RWPE1 (cell line): ENCODE measurements at regions not wholly inside any gene's neighbourhood (a gene's known extent, or its start where the extent isn't known, plus 50 kb on each side); places are given as distances from the start of the nearest gene placed in this dataset.

Source experiments
- CTCF ChIA-PET: fragments of 350-600 bp; sonication (Branson Sonifier 250); formaldehyde crosslinking; extraction: SDS; loops from one replicate; lab custom pipeline; 2021; lab: Yijun Ruan, JAX
- POLR2A ChIA-PET: fragments of 400-600 bp; formaldehyde crosslinking; extraction: SDS; loops from one replicate; lab custom pipeline; 2020; ENCODE audit warnings: antibody characterized with exemption; ENCODE audit not compliant: low non-redundant PET; lab: Yijun Ruan, JAX
- DNase-seq: peaks from one replicate; pipeline ENCODE4 v3.0.0; 2012; ENCODE audit warnings: low spot score
- H3K27ac ChIP-seq: fragments of 450-650 bp; 2 replicates; pipeline ENCODE4 v1.5.1; 2017
- TF ChIP-seq, protein P1 (sequence below): fragments of 450-650 bp; conservative IDR thresholded peaks from 2 replicates; pipeline ENCODE4 v1.5.1; 2017; ENCODE audit warnings: low read depth, mild to moderate bottlenecking

DNA sequence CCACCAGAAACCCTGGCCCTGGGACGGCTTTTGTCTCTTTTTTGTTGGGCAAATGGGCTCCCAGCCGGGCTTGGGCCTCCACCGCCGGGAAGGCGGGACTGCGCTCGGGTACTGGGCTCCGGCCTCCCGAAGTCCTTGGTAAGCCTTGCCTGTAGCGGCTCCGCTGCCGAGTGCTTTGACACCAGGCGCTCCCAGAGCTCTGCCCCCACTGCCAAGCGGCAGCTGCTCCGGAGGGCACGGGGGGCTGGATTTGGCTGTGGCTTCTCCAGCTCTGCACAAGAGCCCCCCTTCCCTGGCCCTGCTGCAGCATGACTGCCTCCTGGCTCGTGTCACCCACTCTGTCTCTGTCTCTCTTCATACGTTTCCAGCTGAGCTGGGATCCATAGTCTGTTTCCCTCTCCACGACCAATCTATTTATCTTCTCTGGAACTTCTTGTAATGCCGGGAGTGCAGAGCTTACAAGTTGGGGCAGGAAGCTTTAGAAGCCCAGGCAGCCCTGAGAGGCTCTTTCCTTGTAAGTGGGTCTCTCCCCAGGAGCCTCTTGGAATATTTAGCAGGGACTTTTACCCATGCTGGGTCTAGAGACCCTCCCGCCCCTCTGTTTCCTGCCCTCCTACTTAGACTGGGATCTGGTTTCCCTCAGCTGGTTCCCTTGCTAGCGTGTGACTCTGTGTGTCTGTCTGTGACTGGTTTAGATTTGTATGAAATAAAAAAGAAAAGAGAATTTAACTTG, 246.9 kb upstream of the GSE1 start:
- no peak for DNase-seq
- peak overlapping the region; percentile 95 for H3K27ac ChIP-seq
- CTCF ChIA-PET = interaction anchor here (0.6 to 1.9 kb wide), 5 partner anchors 31 to 455 kb away, joined by 3 to 12 read pairs (median 3); no protein-coding TSS in a partner anchor
- POLR2A ChIA-PET = no interaction called here
- TF ChIP-seq, protein P1, sequence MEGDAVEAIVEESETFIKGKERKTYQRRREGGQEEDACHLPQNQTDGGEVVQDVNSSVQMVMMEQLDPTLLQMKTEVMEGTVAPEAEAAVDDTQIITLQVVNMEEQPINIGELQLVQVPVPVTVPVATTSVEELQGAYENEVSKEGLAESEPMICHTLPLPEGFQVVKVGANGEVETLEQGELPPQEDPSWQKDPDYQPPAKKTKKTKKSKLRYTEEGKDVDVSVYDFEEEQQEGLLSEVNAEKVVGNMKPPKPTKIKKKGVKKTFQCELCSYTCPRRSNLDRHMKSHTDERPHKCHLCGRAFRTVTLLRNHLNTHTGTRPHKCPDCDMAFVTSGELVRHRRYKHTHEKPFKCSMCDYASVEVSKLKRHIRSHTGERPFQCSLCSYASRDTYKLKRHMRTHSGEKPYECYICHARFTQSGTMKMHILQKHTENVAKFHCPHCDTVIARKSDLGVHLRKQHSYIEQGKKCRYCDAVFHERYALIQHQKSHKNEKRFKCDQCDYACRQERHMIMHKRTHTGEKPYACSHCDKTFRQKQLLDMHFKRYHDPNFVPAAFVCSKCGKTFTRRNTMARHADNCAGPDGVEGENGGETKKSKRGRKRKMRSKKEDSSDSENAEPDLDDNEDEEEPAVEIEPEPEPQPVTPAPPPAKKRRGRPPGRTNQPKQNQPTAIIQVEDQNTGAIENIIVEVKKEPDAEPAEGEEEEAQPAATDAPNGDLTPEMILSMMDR = no peak

DNA sequence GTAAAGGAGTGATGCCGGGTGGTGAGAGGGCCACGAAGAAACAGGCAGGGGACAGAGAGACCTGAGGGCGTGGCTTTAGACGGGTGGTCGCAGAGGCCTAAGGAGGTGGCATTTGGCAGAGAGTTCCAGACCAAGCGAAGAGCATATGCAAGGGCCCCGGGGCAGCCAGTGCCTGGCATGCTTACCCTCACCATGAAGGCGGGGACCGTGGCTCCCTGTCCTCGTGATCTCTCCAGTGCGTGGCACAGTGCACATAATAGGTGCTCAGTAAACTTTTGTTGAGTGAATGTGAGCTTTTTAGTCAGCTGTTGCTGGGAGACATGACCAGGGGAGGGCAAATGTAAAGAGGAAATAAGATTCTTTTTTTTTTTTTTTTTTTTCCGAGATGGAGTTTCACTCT, 245.6 kb upstream of the GSE1 start:
- POLR2A ChIA-PET = no interaction called here
- peak overlapping the region; percentile 95 for H3K27ac ChIP-seq
- CTCF ChIA-PET = interaction anchor here (2.5 kb wide), 1 partner anchor 243 kb away, joined by 6 read pairs; no protein-coding TSS in a partner anchor
- no peak for DNase-seq
- TF ChIP-seq, protein P1 = no peak

DNA sequence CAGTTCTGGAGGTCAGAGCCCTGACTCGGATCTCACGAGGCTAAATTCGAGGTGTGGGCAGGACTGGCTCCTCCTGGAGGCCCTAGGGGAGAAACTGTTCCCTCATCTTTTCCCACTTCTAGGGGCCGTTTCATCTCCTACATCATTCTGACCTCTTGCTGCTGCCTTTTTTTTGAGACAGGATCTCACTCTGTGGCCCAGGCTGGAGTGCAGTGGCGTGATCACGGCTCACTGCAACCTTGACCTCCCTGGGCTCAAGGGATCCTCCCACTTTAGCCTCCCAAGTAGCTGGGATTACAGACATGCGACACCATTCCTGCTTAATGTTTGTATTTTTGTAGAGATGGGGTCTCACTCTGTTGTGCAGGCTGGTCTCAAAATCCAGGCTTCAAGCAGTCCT, 244.1 kb upstream of the GSE1 start:
- DNase-seq = no peak
- peak overlapping the region; percentile 95 for H3K27ac ChIP-seq
- POLR2A ChIA-PET = no interaction called here
- CTCF ChIA-PET = interaction anchor here (0.7 to 2.5 kb wide), 7 partner anchors 27 to 656 kb away, joined by 3 to 6 read pairs (median 3); no protein-coding TSS in a partner anchor
- TF ChIP-seq, protein P1 = no peak

DNA sequence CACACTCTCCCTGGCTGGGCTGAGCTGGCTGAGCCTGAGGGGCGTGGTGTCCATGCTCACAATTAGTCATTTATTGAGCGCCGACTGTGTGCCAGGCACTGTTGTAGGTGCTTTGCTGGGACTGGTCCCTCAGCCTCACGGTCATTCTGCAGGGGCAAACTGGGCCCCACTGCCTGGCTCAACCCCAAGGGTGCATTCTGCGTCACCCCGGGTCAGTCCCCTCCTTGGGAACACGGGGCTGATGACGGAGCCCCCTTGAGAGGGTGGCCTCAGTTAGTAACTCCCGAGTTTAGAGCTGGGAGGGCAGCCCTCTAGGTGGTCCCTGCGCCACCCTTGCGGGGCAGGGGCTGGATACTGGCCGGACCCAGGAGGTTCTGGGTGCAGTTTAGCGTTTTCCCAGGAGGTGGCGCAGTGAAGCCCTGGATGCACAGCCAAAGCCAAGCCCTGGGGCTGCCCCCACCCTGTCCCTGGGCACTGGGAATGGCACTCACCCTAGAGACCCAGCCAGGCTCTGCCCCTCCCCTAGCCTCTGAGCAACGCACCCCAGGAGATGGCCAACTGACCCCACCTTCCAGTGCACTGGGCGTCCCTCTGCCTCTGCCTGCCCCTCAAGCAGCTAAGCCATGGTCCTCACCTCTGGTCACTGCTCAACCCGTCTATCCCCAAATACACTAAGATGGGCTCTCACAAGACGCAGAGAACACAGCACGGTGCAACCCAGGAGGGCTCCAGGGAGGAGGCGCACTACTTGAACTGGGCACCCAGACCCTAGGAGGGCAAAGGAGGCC, 243.2 kb upstream of the GSE1 start:
- ChIA-PET POLR2A (no interaction called here), CTCF (interaction anchor here (0.6 to 1.7 kb wide), 14 partner anchors 11 to 769 kb away, joined by 3 to 5 read pairs (median 3); no protein-coding TSS in a partner anchor)
- peak overlapping the region; percentile 95 for H3K27ac ChIP-seq
- DNase-seq = peak; percentile 61
- TF ChIP-seq, protein P1 = peak; percentile 84

DNA sequence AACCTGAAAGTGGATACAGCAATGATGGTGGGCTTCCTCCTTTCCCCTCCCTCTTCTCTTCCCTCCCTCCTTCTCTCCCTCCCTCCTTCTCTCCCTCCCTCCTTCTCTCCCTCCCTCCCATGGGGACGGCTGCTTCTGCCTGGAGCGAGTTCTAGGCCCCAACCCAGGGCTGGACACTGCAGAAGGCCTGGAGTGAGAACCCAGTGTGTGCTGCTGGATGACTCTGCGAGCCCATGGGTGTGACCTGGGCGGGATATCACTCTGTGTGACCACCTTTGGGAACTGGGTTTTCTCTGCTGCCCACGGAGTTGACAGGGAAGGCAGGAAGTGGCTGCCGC, 242.6 kb upstream of the GSE1 start:
- ChIA-PET CTCF (interaction anchor here (0.6 to 1.7 kb wide), 9 partner anchors 11 to 265 kb away, joined by 3 to 5 read pairs (median 3); no protein-coding TSS in a partner anchor), POLR2A (no interaction called here)
- peak overlapping the region; percentile 95 for H3K27ac ChIP-seq
- no peak for DNase-seq
- TF ChIP-seq, protein P1 = no peak
